NCI-H146 treated with DMSO at 0.1 percent for 48 hours (cell line): ENCODE measurements at regions not wholly inside any gene's neighbourhood (a gene's known extent, or its start where the extent isn't known, plus 50 kb on each side); places are given as distances from the start of the nearest gene placed in this dataset.

Experiments used
- DNase-seq: peaks from one replicate; lab custom pipeline; 2025; ENCODE audit not compliant: unreplicated experiment; lab: John Stamatoyannopoulos, UW

DNA sequence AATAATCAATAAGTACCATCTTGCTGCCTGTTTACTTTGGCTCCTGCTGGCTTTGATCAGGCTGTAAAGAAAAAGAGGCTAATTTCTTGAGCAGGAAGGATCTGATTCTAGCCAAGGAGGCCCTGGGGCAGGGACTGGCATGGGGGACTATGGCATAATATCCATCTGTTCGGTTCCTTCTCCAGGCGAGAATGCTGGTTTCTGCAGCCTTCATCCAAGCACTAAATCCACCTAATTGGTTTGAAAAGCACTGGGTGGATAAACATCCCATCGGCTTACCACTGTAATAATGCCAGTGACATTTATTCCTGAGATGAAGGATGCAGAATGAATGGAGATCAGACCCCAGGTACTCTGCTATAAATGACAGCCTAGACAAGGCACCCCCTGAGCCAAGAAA is 180.0 kb upstream of the ASIC2 start:
- no peak for DNase-seq

DNA sequence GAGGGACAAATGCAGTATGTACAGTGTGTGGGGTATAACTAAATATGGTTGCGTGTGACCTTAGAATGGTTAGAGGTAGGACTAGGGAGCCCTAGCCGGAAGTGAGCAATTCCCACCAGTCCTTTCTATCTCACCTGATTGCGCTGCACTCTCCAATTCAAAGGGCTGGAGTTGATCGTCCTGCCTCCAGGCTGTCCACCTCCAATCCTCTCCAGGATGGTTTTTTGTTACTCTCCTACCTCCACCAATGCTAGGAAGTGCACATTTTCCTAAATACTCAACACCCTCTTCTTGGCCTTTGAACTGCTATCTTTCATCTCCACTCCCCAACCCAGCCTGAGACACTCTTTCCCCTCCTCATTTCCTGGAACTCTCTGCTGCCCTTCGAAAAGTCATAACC is 181.7 kb upstream of the ASIC2 start:
- no peak for DNase-seq

DNA sequence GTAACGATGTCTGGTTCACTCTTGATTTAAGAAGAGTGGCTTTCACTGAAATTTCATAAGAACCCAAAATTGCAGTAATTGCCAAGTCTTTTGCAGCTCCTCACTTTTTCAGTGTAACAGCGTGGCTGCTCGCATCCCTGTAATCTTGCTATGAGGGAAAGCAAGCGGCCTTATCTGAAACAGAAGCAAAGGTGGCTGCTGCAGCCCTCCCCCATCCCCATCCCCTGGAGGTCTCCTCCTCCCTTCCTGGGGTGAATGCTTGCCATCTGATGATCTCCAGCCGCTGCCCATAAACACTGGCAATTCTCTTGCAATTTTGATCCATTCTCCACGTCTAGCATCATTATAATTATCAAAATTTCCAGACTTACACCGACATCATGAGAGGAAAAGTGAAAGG is 182.5 kb upstream of the ASIC2 start:
- no peak for DNase-seq

DNA sequence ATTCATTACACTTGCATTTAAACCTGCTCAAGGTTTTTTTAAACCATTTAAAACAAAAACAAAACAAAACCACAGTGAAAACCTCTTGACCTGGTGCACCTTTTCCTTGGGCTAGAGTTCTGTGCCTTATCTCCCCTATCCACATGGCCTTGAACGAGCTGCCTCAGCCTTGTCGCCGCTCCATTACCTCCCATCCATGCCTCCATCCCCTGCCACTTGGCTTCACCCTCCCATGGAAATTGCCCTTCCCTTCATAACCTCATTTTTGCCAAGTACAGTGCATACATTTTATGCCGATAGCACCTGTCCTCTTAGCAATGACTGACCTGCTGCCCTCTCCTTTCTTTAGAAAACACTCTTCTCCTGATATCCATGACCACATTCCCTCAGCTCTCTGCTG is 188.6 kb upstream of the ASIC2 start:
- DNase-seq, result no peak

DNA sequence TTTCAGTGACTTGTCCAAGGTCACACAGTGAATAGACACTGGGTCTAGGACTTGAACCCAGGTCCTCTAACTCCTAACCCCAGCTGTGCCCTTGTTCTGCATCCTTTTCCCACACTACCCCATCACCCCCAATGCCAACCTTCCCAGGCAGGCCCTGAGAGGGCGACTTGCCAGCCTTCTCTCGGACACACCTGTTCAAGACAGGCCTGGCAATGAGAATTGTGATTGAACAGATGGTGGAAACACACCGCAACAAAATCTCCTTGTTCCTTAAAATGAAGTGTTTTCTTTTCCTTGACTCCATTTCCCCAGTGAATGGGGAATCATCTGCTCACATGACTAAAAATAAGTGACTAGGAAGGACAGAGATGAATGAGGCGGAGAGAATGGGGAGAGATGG is 189.5 kb upstream of the ASIC2 start:
- DNase-seq, result no peak

DNA sequence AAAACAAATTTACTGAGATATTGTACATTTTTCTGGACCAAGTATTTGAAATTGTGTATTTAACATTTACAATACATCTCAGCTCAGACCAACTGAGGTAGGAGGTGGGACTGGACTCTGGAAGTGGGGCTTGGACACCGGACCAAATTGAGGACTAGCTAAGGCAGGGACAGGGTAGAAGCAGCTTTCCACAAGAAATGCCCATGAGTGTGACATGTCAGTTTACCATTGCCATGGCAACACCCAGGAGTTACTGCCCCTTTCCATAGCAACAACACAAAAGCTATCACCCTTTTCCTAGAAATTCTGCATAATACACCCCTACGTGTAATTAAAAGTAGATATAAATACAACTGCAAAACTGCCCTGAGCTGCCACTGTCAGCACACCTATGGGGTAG is 191.5 kb upstream of the ASIC2 start:
- no peak for DNase-seq

DNA sequence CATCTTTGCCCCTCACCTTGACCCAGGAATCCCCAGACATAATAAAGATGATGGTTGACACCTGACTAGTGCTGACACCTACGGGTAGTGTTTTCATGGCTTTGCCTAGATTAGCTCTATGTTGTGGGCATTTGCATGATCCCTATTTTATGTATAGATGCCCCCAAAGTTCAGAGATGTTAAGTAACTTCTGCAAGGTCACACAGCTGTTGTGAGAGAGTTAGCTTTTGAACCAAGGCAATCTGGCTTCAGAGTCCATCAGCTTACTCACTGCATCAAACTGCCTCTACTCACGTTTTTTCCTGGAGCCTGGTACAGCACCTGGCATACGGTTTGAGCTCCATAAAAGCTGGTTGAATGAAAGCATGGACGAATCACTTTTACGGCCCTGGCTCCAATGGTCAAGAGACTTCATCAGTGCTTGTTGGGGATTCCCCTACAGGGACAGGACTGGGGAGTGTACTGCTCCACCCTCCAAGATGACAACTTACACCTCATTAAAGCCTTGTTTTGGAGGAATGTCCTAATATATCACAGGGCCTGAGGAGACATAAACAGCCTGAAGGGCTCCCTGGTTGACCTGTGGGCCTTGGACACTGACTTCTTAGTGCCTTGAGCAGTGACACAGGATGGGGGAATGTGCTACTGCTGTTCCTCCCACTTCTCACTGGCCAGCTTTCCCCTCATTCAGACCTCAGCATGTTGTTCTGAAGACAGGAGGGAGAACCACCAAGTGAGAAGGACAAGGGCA is 193.2 kb upstream of the ASIC2 start:
- DNase-seq, result no peak

DNA sequence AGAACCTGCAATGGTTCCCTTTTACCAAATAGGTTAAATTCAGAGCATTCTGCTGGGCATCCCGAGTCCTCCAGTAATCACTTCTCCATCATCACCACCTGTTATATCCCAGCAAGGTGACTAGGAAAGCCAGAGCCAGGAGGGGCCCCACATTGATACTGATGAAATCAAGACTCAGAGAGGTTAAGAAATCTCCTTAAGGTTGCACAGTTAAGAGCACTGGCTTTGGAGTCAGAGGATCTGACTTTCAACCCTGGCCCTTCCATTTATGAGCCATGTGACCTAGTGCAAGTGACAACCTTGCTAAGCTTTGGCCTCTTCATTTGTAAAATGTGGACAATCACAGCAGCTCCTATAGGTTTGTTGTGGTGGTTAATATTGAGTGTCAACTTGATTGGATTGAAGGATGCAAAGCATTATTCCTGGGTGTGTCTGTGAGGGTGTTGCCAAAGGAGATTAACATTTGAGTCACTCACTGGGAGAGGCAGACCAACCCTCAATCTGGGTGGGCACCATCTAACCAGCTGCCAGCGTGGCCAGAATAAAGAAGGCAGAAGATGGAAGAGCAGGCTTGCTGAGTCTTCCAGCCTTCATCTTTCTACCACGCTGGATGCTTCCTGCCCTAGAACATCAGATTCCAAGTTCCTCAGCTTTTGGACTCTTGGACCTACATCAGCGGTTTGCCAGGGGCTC is 194.2 kb upstream of the ASIC2 start:
- DNase-seq, result no peak

DNA sequence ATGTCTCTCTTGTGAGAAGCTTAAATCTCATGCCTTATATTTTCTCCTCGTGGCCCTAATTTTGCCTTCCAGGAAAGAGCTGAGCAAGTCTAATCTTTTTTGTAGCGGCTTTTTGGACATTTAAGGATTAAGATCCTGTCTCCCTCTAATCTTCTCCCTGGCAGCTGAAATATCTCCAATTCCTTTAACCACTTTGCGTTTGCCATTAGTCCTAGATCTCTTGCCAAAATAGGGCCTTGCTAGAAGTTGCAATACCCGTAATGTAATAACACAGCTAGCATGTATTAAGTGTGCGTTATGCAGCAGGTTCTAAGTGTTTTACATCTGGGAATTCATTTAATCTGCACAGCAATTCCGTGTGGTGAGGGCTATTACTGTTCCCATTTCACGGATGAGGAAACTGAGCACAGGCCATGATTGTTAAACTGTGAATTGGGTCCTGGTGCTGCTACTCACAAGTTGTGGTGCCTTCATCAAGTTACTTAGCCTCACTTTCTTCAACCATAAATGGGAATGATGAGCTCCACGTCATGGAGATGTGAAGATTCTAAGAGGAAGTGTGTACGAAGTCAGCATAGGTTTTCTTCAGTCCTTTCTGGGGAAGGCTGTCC is 198.9 kb upstream of the ASIC2 start:
- DNase-seq, result no peak

DNA sequence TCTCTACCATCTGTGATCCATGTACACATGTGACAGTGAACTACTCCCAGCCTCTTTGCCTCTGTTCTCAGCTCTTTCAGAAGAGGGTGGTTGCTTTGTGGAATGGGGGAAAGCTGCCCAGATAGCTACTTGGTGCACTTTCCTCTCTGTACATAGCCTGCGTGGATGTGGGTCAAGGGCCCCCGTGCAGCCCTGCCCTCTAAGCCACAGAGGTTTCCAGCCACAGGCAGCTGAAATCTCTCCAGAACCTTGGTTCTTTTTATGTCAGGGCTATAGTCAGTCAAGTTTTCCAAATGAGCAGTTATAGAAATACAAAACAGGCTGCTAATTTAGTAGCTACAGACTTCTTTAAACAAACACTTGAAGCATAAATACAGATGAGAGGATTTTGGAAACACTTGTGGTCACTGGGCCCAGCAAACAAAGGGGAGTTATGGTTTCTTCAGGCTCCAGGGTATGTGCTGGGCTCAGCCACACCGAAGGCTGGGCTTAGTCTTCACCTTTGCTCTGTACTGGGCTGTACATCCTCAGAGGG is 199.7 kb upstream of the ASIC2 start:
- no peak for DNase-seq

DNA sequence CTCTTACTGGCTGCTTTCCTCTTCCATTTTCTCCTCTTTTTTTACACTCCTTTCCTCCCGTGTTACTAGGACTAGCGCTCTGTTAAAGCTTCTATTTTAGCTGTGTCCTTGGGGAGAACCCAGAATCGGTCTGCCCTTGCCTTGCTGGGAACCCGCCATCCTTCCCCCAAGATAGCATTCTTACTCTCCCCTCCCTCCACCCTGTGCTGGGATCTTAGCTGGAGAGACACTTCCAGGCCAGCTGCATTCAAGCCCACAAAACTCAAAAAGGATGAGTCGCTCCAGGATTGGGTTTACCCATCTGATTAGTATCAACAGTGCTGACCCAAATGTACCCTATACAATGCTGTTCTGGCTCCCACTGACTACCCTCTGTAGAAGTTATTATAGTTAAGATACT is 200.5 kb upstream of the ASIC2 start:
- DNase-seq, result no peak

DNA sequence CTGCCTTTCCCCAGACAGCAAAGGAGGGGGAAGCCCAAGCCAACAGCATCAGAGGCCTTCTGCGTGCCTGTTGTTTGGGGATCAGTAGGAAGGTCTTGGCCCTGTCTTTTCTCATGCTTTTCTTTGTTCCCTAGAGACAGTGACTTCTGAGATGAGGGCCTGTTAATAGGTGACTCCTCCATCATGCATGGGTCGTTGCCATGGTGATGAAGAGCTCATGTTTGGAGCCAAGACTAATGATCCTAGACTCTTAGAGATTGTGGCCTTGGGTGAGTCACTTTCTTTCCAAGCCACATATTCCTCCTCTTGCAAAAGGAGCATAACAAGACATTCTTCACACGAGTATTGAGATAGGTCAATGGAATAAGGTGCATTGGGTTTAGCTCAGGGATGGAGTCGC is 201.1 kb upstream of the ASIC2 start:
- no peak for DNase-seq

DNA sequence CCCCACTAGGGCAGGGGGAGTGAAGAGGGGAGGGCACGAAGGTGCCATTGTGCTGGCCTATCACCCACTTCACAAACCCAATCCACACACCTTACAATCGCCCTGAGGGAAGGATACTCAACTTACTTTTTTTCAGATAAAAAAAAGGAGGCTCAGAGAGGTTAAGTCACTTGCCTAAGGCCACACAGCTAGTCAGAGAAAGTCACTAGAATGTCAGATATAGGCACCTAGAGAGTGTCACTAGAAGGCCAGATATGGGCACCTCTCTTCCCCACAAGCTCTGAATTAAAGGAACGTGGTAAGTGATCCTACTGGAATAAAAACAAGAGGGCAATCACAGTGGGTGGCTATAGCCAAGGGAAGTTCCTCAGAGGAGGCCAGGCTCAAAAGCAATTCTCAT is 204.5 kb upstream of the ASIC2 start:
- DNase-seq, result no peak

DNA sequence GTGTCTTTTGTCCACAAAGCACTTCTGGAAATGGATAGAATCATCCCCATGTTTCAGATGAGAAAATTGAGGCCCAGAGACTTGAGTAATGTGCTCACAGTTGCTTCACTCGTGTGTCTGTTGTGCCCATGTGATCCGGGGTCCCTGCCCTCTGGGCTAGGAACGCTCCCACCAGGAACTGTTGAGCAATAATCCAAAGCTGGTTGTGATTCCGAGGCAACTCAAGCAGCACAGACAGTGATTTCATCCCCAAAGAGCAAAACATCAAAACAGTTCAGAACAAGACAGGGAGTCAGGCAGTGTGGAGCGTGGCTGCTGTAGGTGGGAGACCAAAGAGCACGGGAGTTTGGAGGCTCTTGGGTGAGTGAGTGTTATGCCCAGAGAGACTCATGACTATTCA is 205.0 kb upstream of the ASIC2 start:
- no peak for DNase-seq

DNA sequence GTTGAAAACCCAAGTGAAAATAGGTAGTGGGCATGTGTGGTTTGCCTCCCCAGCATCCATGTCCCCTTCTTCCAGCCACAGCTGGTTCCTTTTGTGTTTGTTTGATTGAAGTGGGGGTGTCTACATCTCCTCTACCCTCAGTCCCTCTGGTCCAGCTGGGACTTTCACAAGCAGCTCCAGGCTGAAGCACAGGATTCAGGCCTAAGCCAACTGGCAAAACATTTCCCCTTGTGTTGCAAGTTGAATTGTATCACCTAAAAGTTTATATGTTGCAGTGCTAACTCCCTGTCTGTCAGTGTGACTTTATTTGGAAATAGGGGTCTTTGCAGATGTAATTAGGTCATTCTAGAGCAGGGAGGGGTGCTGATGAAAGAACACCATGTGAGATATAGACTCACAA is 205.9 kb upstream of the ASIC2 start:
- DNase-seq, result no peak

DNA sequence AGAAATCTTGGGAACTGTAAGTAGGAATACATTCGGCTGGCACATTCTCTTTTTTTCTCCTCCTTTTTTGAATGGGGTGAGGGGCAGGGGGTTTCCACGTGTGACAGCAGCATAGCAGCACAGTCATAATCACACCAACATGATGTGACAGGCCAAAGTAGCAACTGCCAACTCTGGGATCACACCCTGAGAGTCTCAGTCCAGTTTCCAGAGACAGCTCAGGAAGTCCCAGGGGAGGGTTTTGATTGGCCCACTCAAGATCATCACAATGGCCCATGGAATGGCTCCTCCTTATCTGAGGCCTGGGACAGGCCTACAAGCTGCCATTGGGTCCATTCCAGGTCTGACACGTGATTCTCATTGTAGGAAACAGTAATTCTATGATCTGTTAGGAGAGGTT is 207.1 kb upstream of the ASIC2 start:
- no peak for DNase-seq

DNA sequence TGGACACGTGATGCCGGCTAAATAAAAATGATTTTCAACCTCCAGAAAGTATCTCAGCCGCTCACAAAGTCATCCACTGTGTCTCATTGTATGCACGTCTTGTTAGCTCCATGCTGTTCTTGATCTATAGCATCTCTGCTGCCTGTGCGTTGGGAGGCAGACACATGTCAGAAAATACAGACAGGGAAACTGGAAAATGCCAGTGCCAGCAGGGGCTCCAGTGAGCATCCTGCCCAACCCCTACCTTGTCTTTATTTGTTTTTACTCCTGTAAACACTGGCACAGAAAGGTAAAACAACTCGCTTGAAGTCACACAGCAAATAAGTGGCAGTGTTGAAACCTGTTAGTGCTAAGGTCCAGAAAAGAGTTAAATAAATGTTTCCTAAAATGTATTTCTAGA is 208.1 kb upstream of the ASIC2 start:
- no peak for DNase-seq

DNA sequence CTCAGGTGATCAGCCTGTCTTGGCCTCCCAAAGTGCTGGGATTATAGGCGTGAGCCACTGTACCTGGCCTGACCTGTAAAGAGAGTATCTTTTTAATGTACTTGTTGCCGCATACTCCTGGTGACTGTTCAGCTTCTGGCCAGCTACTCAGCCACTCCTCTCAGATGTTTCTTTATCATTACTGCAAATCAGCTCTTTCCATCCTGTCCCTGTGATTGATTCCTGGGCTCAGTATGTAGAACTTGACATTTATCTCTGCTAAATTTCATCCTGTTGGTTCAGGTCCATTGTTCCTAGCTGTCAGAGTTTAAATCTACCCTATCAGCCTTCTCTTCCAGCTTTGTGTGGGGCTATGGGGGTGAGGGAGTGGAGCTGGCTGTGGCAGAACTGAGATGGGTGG is 211.5 kb upstream of the ASIC2 start:
- DNase-seq, result no peak

DNA sequence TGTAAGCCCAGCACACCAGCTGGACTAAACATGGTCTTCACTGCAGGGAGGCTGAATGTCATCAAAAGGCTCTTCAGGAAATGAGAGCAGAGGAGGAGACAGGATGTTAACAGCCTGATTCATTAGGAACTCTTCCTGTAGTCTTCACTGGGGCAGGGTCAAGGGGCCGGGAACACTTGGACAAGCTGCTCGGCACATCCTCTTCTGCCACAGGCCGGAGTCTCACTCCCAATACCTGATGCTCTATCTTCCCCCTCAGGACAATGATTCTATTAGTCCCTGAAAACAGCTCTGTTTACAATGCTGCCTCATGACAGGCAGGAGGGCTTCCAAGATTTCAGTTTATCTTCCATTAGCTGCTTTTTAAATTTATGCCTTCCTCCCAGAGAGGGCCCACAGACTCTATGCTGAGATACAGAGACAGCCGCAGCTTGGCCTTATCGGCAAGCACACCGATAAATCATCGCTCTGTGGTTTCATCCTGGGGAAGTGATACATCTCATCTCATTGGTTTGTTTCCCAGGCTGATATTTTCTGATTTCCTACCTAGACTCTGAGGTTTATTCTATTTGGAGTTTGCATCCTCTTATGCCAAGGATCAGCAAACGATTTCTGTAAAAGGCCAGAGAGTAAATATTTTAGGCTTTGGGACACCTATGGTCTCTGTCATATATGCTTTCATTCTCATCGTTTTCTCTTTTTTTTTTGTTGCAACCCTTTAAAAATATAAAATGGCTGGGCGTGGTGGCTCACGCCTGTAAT is 214.0 kb upstream of the ASIC2 start:
- DNase-seq, result no peak

DNA sequence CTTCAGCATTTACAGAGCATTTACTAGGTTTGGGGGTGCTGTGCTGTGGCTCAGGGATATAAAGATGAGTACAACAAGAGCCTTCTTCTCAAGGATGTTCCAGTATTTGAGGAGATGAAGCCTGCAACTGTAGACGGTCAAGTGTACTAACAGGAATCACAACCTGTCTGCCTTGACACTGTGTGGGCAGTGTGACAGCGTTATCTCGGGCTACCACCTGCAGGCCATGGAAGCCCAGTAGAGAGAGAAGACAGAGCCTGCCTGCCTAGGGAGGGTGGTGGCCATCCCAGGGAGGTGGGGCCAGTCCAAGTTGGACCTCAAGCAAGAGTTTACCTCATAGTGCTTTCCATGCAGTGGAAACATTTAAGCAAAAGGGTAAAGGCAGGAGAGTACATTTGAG is 215.1 kb upstream of the ASIC2 start:
- no peak for DNase-seq

DNA sequence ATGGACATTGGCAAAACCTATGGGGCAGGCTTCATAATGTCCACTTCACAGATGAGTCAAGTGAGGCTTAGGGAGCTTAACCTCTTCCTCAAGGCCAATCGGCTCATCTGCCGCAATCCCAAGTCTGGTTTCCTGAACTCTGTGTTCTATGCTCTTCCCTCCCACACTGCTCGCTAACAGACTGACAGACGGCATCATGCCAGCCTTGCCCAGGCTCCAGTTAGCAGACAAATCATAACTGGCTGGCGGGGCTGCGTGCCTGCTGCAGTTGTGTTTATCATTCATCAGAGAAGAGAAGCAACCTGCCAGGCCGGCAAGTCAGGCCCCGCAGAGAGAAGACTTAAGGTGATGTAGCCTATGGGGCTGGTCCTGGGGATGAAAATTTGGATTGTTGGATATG is 216.2 kb upstream of the ASIC2 start:
- no peak for DNase-seq

DNA sequence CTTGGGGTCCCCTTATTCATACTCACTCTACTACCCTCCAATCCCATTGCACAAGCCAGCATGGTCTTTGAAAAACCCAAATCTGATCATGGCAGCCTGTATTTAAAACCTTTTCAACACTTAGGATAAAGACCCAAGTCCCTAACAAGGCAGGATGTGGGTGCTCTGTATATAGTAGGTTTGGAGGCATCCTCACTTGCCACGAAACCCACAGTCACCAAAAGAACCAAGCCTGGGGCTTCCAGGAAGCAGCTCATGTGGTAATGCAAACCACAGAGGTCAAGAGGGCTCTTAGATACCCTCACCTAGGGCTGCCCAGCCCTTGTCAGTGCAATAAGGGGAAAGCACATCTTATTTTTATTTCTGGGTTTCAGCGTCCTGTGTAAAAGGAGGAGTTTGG is 218.6 kb upstream of the ASIC2 start:
- DNase-seq, result no peak
